GM13976 (cell line): ENCODE measurements at regions not wholly inside any gene's neighbourhood (a gene's known extent, or its start where the extent isn't known, plus 50 kb on each side); places are given as distances from the start of the nearest gene placed in this dataset.

Source experiments
- DNase-seq: peaks from one replicate; pipeline ENCODE4 v3.0.0; 2012; ENCODE audit warnings: low spot score
- CTCF ChIP-seq: IDR thresholded peaks from 2 replicates; pipeline ENCODE4 v1.5.1; 2012; ENCODE audit warnings: borderline replicate concordance, mild to moderate bottlenecking; ENCODE audit not compliant: insufficient read depth; ENCODE audit errors: extremely low read depth, missing control alignments, control extremely low read depth
- in situ Hi-C: fragments of 300-500 bp; cut with MboI; formaldehyde crosslinking; loops from one replicate; pipeline ENCODE4 v1.12.0; 2022; ENCODE audit warnings: low sequenced_read_pairs, mixed read lengths, inconsistent platforms; ENCODE audit not compliant: unreplicated experiment

DNA sequence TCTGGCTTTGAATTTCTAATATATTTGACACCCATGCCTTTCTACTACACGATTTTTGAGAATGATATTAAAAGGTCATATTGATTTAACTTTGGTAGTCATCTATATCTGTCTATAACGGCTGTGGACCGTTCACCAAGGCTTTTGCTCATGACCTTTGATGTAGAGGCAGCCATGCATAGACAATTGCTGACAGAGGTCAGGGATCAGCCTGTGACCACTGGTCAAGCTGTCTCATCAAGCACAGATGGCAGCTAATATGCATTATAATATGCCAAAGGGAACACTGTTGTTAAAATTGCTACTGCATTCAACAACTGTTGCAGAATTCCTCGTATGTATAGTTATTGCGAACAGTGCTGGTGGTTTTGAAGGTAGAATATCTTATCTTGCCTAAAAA lies 323.9 kb upstream of the DSEL start:
- DNase-seq = no peak
- no peak for TF ChIP-seq CTCF
- in situ Hi-C loops = no loop called here

GRCh38 chr18:67818432-67818831 lies 301.9 kb upstream of the DSEL start:
- DNase-seq = no peak
- no peak for TF ChIP-seq CTCF
- in situ Hi-C loops = no loop called here

- DNase-seq = no peak
- in situ Hi-C loops = no loop called here
- no peak for TF ChIP-seq CTCF
These were observed 298.8 kb upstream of the DSEL start for GRCh38 chr18:67815280-67815679.

DNA sequence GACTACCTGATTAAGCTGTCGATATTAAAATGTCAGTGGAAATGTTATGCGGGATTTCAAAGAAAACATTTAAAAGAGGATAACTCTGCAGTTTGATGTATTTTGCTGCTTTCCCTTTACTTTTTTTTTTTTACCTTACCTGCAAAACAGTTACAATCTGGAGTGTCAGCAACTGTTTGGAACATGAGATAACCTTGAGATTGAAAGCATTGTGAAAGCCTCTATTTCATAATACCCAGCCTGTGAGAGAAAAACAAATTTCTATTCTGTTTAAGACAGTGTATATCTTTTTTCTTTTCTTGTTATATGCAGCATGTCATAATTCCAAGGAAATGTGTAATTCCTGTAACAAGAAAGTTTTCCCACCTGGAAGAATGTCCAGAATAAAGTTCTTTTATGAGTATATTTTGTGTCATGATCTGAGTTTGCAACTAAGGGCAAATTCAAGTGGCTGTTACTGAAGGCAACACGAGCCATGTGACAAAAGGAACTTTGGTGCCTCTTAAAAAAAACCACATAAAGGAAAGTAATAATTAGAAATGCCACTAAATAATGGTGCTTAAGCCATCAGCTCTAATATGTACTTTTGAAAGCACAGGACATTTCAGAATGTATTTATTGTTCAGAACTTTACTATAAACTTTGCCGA lies 297.0 kb upstream of the DSEL start:
- TF ChIP-seq CTCF = no peak
- in situ Hi-C loops = no loop called here
- no peak for DNase-seq

GRCh38 chr18:67805261-67805660 lies 288.7 kb upstream of the DSEL start:
- TF ChIP-seq CTCF = no peak
- no peak for DNase-seq
- in situ Hi-C loops = no loop called here

- no peak for TF ChIP-seq CTCF
These were observed 278.0 kb upstream of the DSEL start for GRCh38 chr18:67794521-67794920.

DNA sequence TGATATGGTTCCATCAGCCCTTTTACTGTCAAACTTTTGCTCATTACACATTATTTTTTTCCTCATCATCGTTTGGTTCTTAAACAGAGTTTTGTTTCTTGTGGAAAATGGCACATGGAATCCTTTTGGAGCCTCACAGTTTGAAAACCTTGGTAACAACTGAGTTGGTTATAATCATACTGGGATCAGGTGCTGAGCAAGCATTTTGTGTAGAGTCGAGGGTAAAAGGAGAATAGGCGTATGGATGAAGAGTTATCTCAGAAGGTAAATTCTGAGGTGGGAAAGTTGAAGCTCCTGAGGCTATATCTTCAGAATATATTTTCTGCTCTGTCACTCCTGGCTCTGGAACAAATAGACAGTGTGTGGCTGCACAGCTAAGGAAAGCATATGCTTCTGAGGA lies 274.0 kb upstream of the DSEL start:
- TF ChIP-seq CTCF = no peak
- DNase-seq = no peak
- in situ Hi-C loops = no loop called here

More at GRCh38 chr18:67794521-67794920, 278.0 kb upstream of the DSEL start:
- in situ Hi-C loops = no loop called here
- no peak for DNase-seq
